IPS-15b (cell line): ENCODE measurements at regions not wholly inside any gene's neighbourhood (a gene's known extent, or its start where the extent isn't known, plus 50 kb on each side); places are given as distances from the start of the nearest gene placed in this dataset.

Experiments used
- H3K27me3 ChIP-seq: one replicate; pipeline ENCODE4 v1.6.1; 2013; ENCODE audit warnings: low read length; ENCODE audit not compliant: control insufficient read depth, insufficient read depth
- H3K36me3 ChIP-seq: one replicate; pipeline ENCODE4 v1.6.1; 2013; ENCODE audit warnings: low read length; ENCODE audit not compliant: control insufficient read depth, insufficient read depth
- H3K4me1 ChIP-seq: one replicate; pipeline ENCODE4 v1.6.1; 2013; ENCODE audit warnings: mild to moderate bottlenecking, low read length; ENCODE audit not compliant: control insufficient read depth, insufficient read depth
- H3K4me3 ChIP-seq: one replicate; pipeline ENCODE4 v1.5.1; 2013; ENCODE audit warnings: low read depth, low read length
- H3K9ac ChIP-seq: one replicate; pipeline ENCODE4 v1.6.1; 2013; ENCODE audit warnings: low read depth, mild to moderate bottlenecking, low read length
- H3K9me3 ChIP-seq: one replicate; pipeline ENCODE4 v1.6.1; 2013; ENCODE audit warnings: mild to moderate bottlenecking, low read length; ENCODE audit not compliant: control insufficient read depth, insufficient read depth

- no peaks in the 10 kb centered on the region for H3K4me1 ChIP-seq
- no peaks in the 10 kb centered on the region for H3K9me3 ChIP-seq
- no peak overlapping the region for H3K4me3 ChIP-seq
- H3K36me3 ChIP-seq: no peaks in the 10 kb centered on the region
- no peaks in the 10 kb centered on the region for H3K27me3 ChIP-seq
- H3K9ac ChIP-seq: no peak overlapping the region
Measured at GRCh38 chr11:42161886-42162285, 702.4 kb upstream of the LRRC4C start.

- no peaks in the 10 kb centered on the region for H3K36me3 ChIP-seq
- no peaks in the 10 kb centered on the region for H3K27me3 ChIP-seq
- no peak overlapping the region for H3K4me3 ChIP-seq
- no peaks in the 10 kb centered on the region for H3K9me3 ChIP-seq
- H3K4me1 ChIP-seq: no peaks in the 10 kb centered on the region
- no peak overlapping the region for H3K9ac ChIP-seq
Measured at GRCh38 chr11:42169191-42169590, 709.7 kb upstream of the LRRC4C start.

GRCh38 chr11:42170601-42171000 lies 711.1 kb upstream of the LRRC4C start:
- no peaks in the 10 kb centered on the region for H3K9me3 ChIP-seq
- no peaks in the 10 kb centered on the region for H3K36me3 ChIP-seq
- no peak overlapping the region for H3K4me3 ChIP-seq
- no peaks in the 10 kb centered on the region for H3K4me1 ChIP-seq
- no peak overlapping the region for H3K9ac ChIP-seq
- H3K27me3 ChIP-seq: no peaks in the 10 kb centered on the region

GRCh38 chr11:42171046-42171445 lies 711.6 kb upstream of the LRRC4C start:
- H3K9ac ChIP-seq: no peak overlapping the region
- no peaks in the 10 kb centered on the region for H3K4me1 ChIP-seq
- no peaks in the 10 kb centered on the region for H3K9me3 ChIP-seq
- no peak overlapping the region for H3K4me3 ChIP-seq
- no peaks in the 10 kb centered on the region for H3K36me3 ChIP-seq
- H3K27me3 ChIP-seq: no peaks in the 10 kb centered on the region

- Histone ChIP-seq H3K4me3 (no peak overlapping the region), H3K27me3 (no peaks in the 10 kb centered on the region), H3K36me3 (no peaks in the 10 kb centered on the region), H3K9ac (no peak overlapping the region), H3K9me3 (no peaks in the 10 kb centered on the region), H3K4me1 (no peaks in the 10 kb centered on the region)
Measured at GRCh38 chr11:42172441-42172840, 713.0 kb upstream of the LRRC4C start.

GRCh38 chr11:42175203-42175602 lies 715.8 kb upstream of the LRRC4C start:
- no peaks in the 10 kb centered on the region for H3K27me3 ChIP-seq
- no peaks in the 10 kb centered on the region for H3K36me3 ChIP-seq
- H3K9ac ChIP-seq: no peak overlapping the region
- no peaks in the 10 kb centered on the region for H3K4me1 ChIP-seq
- H3K4me3 ChIP-seq: no peak overlapping the region
- H3K9me3 ChIP-seq: no peaks in the 10 kb centered on the region

GRCh38 chr11:42179216-42179615 lies 719.8 kb upstream of the LRRC4C start:
- Histone ChIP-seq H3K9me3 (no peaks in the 10 kb centered on the region), H3K36me3 (no peaks in the 10 kb centered on the region), H3K4me3 (no peak overlapping the region), H3K9ac (no peak overlapping the region), H3K4me1 (no peaks in the 10 kb centered on the region), H3K27me3 (no peaks in the 10 kb centered on the region)

GRCh38 chr11:42195289-42196013 lies 736.0 kb upstream of the LRRC4C start:
- Histone ChIP-seq H3K9me3 (no peaks in the 10 kb centered on the region), H3K9ac (no peak overlapping the region), H3K4me3 (no peak overlapping the region), H3K4me1 (no peaks in the 10 kb centered on the region), H3K36me3 (no peaks in the 10 kb centered on the region), H3K27me3 (no peaks in the 10 kb centered on the region)

- Histone ChIP-seq H3K9ac (no peak overlapping the region), H3K4me1 (no peaks in the 10 kb centered on the region), H3K9me3 (no peaks in the 10 kb centered on the region), H3K4me3 (no peak overlapping the region), H3K27me3 (no peaks in the 10 kb centered on the region), H3K36me3 (no peaks in the 10 kb centered on the region)
Measured at GRCh38 chr11:42200311-42200710, 740.9 kb upstream of the LRRC4C start.

GRCh38 chr11:42201603-42202148 lies 742.2 kb upstream of the LRRC4C start:
- H3K36me3 ChIP-seq: no peaks in the 10 kb centered on the region
- no peak overlapping the region for H3K9ac ChIP-seq
- H3K4me3 ChIP-seq: no peak overlapping the region
- H3K4me1 ChIP-seq: no peaks in the 10 kb centered on the region
- H3K9me3 ChIP-seq: no peaks in the 10 kb centered on the region
- no peaks in the 10 kb centered on the region for H3K27me3 ChIP-seq

GRCh38 chr11:42205518-42205917 lies 746.1 kb upstream of the LRRC4C start:
- Histone ChIP-seq H3K4me3 (no peak overlapping the region), H3K9me3 (no peaks in the 10 kb centered on the region), H3K36me3 (no peaks in the 10 kb centered on the region), H3K4me1 (no peaks in the 10 kb centered on the region), H3K27me3 (no peaks in the 10 kb centered on the region), H3K9ac (no peak overlapping the region)

GRCh38 chr11:42225664-42226063 lies 766.2 kb upstream of the LRRC4C start:
- no peaks in the 10 kb centered on the region for H3K9me3 ChIP-seq
- no peaks in the 10 kb centered on the region for H3K36me3 ChIP-seq
- peaks cover 7% of the 10 kb centered on the region for H3K4me1 ChIP-seq
- no peak overlapping the region for H3K9ac ChIP-seq
- H3K27me3 ChIP-seq: no peaks in the 10 kb centered on the region
- H3K4me3 ChIP-seq: no peak overlapping the region
